ENCODE measurements at regions not wholly inside any gene's neighbourhood (a gene's known extent, or its start where the extent isn't known, plus 50 kb on each side); places are given as distances from the start of the nearest gene placed in this dataset.
"Not testable (repeated sequence)": the region's sequence is repeated elsewhere in the genome, so short reads cannot be mapped to it uniquely, and the experiment has no call there.

- no peak for DNase-seq (ENCODE audit: low read depth)
Observed at GRCh38 chr18:39602131-39602530, 2036.5 kb upstream of the CELF4 start.

GRCh38 chr18:39600894-39601293 is 2035.3 kb upstream of the CELF4 start:
- DNase-seq (ENCODE audit: low read depth) = no peak

DNA sequence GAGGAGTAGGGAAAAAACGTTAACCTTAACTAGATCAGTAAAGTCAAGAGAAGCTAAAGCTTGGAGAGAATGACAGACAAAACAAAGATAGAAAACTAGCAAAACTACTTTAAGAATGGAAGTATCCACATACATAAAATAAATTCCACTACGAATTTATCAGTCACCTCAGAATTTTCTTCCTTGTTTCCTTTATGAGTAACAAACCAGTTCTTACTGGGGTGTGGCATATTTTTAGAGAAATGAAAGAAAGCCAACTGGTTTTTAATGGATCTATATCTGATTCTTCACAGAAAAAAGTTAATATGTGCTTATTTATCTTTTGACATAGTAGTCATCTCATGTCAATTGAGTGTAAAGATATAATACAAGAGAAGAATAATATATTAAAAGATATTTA is 2033.7 kb upstream of the CELF4 start:
- no peak for DNase-seq (ENCODE audit: low read depth)

DNA sequence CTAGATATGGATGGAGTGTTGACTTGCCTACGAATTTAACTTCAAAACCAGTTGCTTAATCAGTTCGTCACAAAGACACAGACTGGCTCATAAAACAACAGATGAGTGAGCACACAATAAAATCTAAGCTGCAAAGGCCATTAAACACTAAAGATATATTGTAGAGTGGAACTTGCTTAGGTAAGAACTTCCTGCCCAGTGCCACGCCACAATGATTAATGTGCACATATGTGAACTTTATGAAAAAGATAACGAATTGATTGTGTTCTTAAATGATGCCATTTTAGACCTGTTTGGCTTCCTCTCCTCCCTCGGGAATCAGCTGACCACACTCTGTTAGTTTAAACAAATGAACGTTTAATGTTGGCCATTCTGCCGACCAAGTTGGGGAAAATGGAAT is 2031.3 kb upstream of the CELF4 start:
- no peak for DNase-seq (ENCODE audit: low read depth)

- DNase-seq (ENCODE audit: low read depth) = no peak
Observed at GRCh38 chr18:39596221-39596620, 2030.6 kb upstream of the CELF4 start.

GRCh38 chr18:39594206-39594605 is 2028.6 kb upstream of the CELF4 start:
- DNase-seq (ENCODE audit: low read depth) = no peak

DNA sequence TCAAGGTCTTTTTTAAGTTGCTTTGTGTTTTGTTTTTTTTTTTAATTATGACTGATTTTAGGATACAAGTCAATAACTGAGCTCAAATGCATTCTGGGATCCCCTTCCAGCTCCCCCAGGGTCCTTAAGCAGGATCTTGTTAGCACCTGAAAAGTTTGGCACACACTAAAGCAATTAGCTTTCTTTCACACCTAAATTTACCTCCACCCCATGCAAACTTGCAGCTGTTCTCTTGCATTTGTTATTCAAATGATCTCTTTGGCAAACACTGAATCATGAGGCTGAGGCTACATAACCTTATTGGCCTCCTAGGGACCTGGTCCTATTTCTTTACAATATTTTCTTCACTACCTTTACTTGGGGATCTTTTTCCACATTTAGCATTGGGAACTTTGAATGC is 2026.1 kb upstream of the CELF4 start:
- no peak for DNase-seq (ENCODE audit: low read depth)

- no peak for DNase-seq (ENCODE audit: low read depth)
Observed at GRCh38 chr18:39589496-39589895, 2023.9 kb upstream of the CELF4 start.

DNA sequence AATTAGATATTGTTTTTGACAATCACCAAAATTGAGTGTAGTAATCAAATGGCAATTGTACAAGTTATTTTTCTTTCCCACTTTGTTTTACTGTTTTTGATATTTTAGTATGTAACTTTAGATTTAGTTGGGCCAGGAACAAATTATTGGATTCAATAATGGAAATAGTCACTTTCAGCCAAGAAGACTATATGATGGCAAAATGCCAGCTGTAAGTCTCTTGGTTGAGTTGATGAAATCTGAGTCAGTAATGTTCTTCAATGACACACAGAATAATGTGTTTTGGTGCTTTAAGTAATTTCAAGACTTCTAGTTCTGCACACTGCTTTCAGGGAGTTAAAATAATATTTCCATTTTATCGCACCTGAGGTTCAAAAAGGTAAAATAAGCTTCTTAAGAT is 2022.0 kb upstream of the CELF4 start:
- DNase-seq (ENCODE audit: low read depth) = no peak

- DNase-seq (ENCODE audit: low read depth) = no peak
Observed at GRCh38 chr18:39586741-39587140, 2021.1 kb upstream of the CELF4 start.

DNA sequence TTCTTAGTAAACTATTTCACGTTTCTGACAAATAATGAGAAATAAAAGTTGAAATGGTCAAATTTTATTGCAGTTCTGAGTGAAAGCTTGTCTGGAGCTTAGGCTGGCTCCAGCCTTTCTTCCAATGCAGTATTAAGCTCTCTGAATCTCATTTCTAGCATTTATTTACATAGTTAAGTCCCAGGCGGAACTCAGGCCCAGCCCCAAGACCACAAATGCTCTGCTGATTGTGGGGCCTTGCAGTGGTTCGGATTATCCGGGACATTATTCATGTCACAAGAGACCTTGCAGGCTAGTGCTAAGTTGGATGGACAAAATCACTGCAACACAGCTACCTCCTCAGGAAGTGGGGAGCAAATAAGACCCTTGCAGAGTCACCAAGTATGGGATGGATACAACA is 2009.3 kb upstream of the CELF4 start:
- DNase-seq (ENCODE audit: low read depth) = no peak

GRCh38 chr18:39571511-39571910 is 2005.9 kb upstream of the CELF4 start:
- DNase-seq (ENCODE audit: low read depth) = no peak

DNA sequence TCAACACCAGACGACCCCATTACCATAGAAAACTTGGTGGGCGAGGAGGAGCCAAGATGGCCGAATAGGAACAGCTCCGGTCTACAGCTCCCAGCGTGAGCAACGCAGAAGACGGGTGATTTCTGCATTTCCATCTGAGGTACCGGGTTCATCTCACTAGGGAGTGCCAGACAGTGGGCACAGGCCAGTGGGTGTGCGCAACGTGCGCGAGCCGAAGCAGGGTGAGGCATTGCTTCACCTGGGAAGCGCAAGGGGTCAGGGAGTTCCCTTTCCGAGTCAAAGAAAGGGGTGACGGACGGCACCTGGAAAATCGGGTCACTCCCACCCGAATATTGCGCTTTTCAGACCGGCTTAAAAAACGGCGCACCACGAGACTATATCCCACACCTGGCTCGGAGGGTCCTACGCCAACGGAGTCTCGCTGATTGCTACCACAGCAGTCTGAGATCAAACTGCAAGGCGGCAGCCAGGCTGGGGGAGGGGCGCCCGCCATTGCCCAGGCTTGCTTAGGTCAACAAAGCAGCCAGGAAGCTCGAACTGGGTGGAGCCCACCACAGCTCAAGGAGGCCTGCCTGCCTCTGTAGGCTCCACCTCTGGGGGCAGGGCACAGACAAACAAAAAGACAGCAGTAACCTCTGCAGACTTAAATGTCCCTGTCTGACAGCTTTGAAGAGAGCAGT is 2000.1 kb upstream of the CELF4 start:
- DNase-seq (ENCODE audit: low read depth) = not testable (repeated sequence)

- no peak for DNase-seq (ENCODE audit: low read depth)
Observed at GRCh38 chr18:39564716-39565115, 1999.1 kb upstream of the CELF4 start.

- no peak for DNase-seq (ENCODE audit: low read depth)
Observed at GRCh38 chr18:39561126-39561525, 1995.5 kb upstream of the CELF4 start.

DNA sequence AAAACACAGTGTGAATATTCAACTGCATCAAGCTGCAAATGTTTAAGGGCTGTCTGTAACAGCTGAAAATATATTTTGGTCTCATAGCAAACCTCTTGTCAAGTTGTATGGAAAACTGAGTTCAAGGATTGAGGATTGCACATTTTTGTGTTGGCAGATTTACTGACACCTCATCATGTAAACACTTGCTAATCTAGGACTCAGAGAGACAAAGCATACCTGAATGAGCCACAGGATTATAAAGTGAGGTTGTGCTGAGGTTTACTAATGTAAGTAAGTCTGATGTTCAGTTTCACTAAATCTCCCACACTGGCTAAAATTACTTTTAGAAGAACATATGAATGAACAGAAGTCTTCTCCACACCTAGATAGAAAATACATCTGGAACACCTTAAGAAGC is 1993.1 kb upstream of the CELF4 start:
- DNase-seq (ENCODE audit: low read depth) = peak; percentile 2

GRCh38 chr18:39555496-39555895 is 1989.9 kb upstream of the CELF4 start:
- no peak for DNase-seq (ENCODE audit: low read depth)

- DNase-seq (ENCODE audit: low read depth) = no peak
Observed at GRCh38 chr18:39550701-39551100, 1985.1 kb upstream of the CELF4 start.

DNA sequence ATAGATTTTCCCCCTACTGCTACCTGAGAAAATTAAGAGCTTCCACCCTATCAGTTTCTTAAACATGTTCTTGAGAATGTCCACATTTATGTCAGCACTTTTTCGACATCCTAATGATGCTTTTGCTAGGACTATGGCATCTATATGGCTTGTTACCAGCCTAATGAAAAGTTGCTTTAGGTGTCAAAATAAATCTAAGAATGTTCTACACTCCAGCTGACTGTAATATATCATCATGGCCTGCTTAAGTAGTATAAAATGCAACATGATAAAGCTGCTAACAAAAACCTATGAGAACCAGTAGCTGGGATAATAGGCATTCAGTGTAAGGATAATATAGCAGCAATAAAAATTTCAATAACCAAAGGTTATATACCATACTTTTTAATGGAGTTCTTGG is 1983.5 kb upstream of the CELF4 start:
- no peak for DNase-seq (ENCODE audit: low read depth)

GRCh38 chr18:39531659-39532058 is 1966.1 kb upstream of the CELF4 start:
- no peak for DNase-seq (ENCODE audit: low read depth)

- DNase-seq (ENCODE audit: low read depth) = no peak
Observed at GRCh38 chr18:39529358-39529757, 1963.8 kb upstream of the CELF4 start.

GRCh38 chr18:39527465-39527864 is 1961.9 kb upstream of the CELF4 start:
- DNase-seq (ENCODE audit: low read depth) = no peak

DNA sequence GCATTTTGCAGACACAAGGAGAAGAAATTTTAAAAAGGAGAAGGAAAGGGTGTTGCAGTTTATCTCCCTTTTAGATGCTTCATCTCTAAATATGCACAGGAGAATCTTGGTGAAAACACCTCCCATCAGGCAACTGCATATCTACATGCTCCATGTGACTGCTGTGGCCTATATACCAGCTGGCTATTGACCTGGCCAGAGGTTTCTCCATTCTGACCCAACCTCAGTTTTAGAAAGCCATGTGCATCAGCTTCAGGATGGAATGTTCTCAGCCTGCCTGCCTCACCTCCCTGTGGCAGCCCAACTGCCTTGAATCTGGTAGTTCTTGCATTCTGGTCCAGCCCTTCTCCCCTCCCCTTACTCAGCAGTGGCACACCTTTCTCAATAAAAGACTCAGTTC is 1958.8 kb upstream of the CELF4 start:
- DNase-seq (ENCODE audit: low read depth) = no peak

DNA sequence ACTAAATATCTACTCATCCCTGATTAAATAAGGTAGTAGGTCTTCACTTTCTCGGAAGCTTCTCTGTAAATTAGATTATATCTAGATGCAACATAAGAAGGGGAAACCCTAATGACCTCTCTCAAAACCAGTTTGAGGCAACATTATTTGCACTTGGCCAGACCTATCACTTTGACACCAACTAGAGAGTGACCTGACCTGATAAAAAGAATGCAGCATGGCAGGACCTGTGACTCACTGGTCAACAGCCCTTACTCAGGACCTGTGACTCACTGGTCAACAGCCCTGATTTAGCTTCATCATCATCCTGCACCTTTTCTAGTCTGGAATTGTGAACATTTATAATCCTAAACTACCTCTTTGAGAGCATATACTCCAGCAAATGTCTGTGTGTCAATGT is 1957.7 kb upstream of the CELF4 start:
- DNase-seq (ENCODE audit: low read depth) = no peak

DNA sequence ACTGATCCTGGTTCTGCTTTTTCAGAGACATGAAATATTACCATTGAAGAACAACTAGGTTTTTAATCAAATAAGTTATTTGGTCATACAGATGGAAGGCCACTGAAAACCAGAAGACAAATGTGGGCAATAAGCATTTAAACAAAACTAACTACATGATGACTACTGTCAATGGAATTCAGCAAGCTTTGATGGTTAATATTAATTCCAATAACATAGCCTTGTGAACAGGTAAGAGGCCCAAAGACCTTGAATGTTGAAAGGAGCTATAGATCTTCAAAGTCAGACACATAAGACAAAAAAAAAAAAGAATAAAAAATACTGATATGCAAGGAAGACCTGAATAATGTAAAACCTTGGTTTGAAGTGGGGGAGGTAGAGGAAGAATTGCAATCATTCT is 1955.6 kb upstream of the CELF4 start:
- no peak for DNase-seq (ENCODE audit: low read depth)

Data from non-pigmented ciliary epithelial cell (primary cell).